ENCODE measurements at regions not wholly inside any gene's neighbourhood (a gene's known extent, or its start where the extent isn't known, plus 50 kb on each side); places are given as distances from the start of the nearest gene placed in this dataset.
A peak's percentile ranks its signal among the peaks of the same experiment; 100 is the strongest.
"Not testable (repeated sequence)": the region's sequence is repeated elsewhere in the genome, so short reads cannot be mapped to it uniquely, and the experiment has no call there.

DNA sequence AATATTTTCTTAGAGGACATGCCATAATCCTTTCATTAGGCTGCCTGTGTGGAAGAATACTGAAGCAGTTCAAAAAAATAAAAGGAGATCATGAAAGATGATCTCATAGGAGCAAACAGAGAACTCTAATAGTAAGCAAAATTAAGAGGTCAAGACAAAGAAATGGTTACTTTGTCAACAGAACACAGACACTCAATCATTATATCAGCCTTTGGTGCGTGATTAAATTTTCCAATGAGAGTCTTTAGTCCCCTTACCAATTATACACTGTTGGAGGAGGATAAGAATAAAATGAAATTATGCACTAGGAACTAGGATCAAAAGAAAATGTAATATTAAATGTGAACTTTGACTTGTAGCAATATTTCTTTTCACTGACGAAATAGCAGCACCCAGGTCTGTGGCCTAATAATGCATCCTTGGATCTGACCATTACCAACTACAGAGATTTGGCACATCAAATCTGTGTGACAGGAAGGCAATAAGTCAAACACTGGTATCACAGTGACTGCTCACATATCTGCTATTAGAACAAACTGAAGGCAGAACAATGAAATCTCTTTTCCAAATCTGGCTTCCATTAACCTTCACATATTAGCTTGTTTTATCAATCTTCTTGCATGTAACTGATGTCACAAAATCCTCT, 1812.9 kb downstream of the PLA2G4A start:
- H3K4me1 ChIP-seq (ENCODE audit: insufficient read depth): no peaks in the 10 kb centered on the region
- no peak for TF ChIP-seq EZH2phosphoT487 (IDR thresholded peaks at IDR 0.05; ENCODE audit: insufficient read depth, low read depth)
- no peak for TF ChIP-seq EZH2 (IDR thresholded peaks at IDR 0.05; ENCODE audit: insufficient read depth, poor library complexity, severe bottlenecking)
- H3K79me2 ChIP-seq (ENCODE audit: insufficient read depth): no peaks in the 10 kb centered on the region
- H3K4me2 ChIP-seq (ENCODE audit: unreplicated experiment): no peak overlapping the region
- no peaks in the 10 kb centered on the region for H3F3A ChIP-seq (ENCODE audit: insufficient read depth)
- in situ Hi-C loops (cut with MboI): no loop called here
- 17 to 21% methylated on average over 2 of the region's 2 CpGs for WGBS, 2 experiments (ENCODE audit: low coverage in 1 of 2, low lambda C conversion rate in 2 of 2, missing lambda C conversion rate in 2 of 2)
- H3K27me3 ChIP-seq (replicated peaks; ENCODE audit: insufficient read depth): no peaks in the 10 kb centered on the region
- H3K4me3 ChIP-seq: no peak overlapping the region
- H3K36me3 ChIP-seq (ENCODE audit: low read depth): no peaks in the 10 kb centered on the region
- DNase-seq: no peak
- H3K9me3 ChIP-seq (ENCODE audit: low read depth): no peaks in the 10 kb centered on the region
- H4K20me1 ChIP-seq (ENCODE audit: insufficient read depth): no peaks in the 10 kb centered on the region
- no peak overlapping the region for H3K9ac ChIP-seq
- H3K9me2 ChIP-seq (ENCODE audit: insufficient read depth): no peaks in the 10 kb centered on the region
- no peak overlapping the region for H2AFZ ChIP-seq
- H3K27ac ChIP-seq: no peak overlapping the region

DNA sequence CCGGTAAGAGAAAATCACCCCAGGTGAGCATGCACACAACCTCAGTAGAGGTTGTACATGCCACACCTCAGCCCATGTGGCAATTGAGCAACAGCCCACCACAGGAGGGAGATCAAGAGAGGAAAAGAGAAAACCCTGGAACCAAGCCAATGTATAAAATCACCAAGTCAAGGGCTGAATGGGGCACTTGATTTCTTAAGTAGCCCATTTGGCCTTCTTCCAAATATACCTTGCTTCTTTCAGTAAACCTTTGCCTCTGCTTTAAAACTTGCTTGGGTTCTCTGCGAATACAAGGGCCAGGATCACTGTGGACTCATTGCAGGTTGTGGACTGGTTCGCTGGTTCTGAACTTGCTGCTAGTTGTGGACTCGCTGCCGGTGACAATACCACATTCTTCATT, 1814.0 kb downstream of the PLA2G4A start:
- no peak for DNase-seq
- no peak overlapping the region for H3K9ac ChIP-seq
- 49 to 56% methylated on average over 5 of the region's 5 CpGs for WGBS, 2 experiments (ENCODE audit: low coverage in 1 of 2, low lambda C conversion rate in 2 of 2, missing lambda C conversion rate in 2 of 2)
- no peak overlapping the region for H3K4me2 ChIP-seq (ENCODE audit: unreplicated experiment)
- no peaks in the 10 kb centered on the region for H3K79me2 ChIP-seq (ENCODE audit: insufficient read depth)
- H4K20me1 ChIP-seq (ENCODE audit: insufficient read depth): no peaks in the 10 kb centered on the region
- H3K9me3 ChIP-seq (ENCODE audit: low read depth): no peaks in the 10 kb centered on the region
- H3K4me1 ChIP-seq (ENCODE audit: insufficient read depth): no peaks in the 10 kb centered on the region
- no peak overlapping the region for H3K4me3 ChIP-seq
- H3F3A ChIP-seq (ENCODE audit: insufficient read depth): no peaks in the 10 kb centered on the region
- H3K27ac ChIP-seq: no peak overlapping the region
- H3K27me3 ChIP-seq (replicated peaks; ENCODE audit: insufficient read depth): no peaks in the 10 kb centered on the region
- in situ Hi-C loops (cut with MboI): no loop called here
- TF ChIP-seq EZH2 (IDR thresholded peaks at IDR 0.05; ENCODE audit: insufficient read depth, poor library complexity, severe bottlenecking): no peak
- TF ChIP-seq EZH2phosphoT487 (IDR thresholded peaks at IDR 0.05; ENCODE audit: insufficient read depth, low read depth): no peak
- H2AFZ ChIP-seq: no peak overlapping the region
- H3K9me2 ChIP-seq (ENCODE audit: insufficient read depth): no peaks in the 10 kb centered on the region
- no peaks in the 10 kb centered on the region for H3K36me3 ChIP-seq (ENCODE audit: low read depth)

DNA sequence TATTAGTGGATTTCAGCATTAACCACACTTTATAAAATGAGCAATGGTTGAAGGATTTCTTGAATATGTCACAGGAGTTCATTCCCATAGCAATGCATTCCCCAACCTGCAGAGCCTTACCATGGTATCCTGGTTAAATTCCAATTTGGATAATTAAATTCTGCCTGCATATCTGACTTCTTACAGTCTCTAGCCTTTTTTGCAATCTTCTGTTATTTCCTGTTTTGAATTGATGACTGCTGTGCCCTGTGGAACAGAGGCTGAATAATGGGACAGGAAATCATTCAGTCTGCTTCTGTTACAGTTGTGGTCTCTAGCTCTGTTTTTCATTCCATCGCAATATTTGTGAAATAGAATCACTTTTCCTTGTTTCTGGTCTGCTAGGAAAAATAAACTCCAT, 1823.9 kb downstream of the PLA2G4A start:
- H4K20me1 ChIP-seq (ENCODE audit: insufficient read depth): no peaks in the 10 kb centered on the region
- no peaks in the 10 kb centered on the region for H3F3A ChIP-seq (ENCODE audit: insufficient read depth)
- H3K79me2 ChIP-seq (ENCODE audit: insufficient read depth): no peaks in the 10 kb centered on the region
- in situ Hi-C loops (cut with MboI): no loop called here
- H3K36me3 ChIP-seq (ENCODE audit: low read depth): no peaks in the 10 kb centered on the region
- no peak overlapping the region for H2AFZ ChIP-seq
- H3K4me2 ChIP-seq (ENCODE audit: unreplicated experiment): no peak overlapping the region
- no peak overlapping the region for H3K27ac ChIP-seq
- peak; percentile 29 for DNase-seq
- H3K4me3 ChIP-seq: no peak overlapping the region
- no peaks in the 10 kb centered on the region for H3K9me2 ChIP-seq (ENCODE audit: insufficient read depth)
- H3K9me3 ChIP-seq (ENCODE audit: low read depth): no peaks in the 10 kb centered on the region
- TF ChIP-seq EZH2 (IDR thresholded peaks at IDR 0.05; ENCODE audit: insufficient read depth, poor library complexity, severe bottlenecking): no peak
- TF ChIP-seq EZH2phosphoT487 (IDR thresholded peaks at IDR 0.05; ENCODE audit: insufficient read depth, low read depth): no peak
- 17 to 18% methylated on average over 1 of the region's 1 CpG for WGBS, 2 experiments (ENCODE audit: low coverage in 1 of 2, low lambda C conversion rate in 2 of 2, missing lambda C conversion rate in 2 of 2)
- H3K9ac ChIP-seq: no peak overlapping the region
- H3K4me1 ChIP-seq (ENCODE audit: insufficient read depth): no peaks in the 10 kb centered on the region
- H3K27me3 ChIP-seq (replicated peaks; ENCODE audit: insufficient read depth): no peaks in the 10 kb centered on the region

- H3F3A ChIP-seq (ENCODE audit: insufficient read depth); H3K27me3 ChIP-seq (replicated peaks; ENCODE audit: insufficient read depth); DNase-seq; H4K20me1 ChIP-seq (ENCODE audit: insufficient read depth); H3K27ac ChIP-seq; in situ Hi-C loops (cut with MboI); H2AFZ ChIP-seq; H3K9me3 ChIP-seq (ENCODE audit: low read depth); H3K4me3 ChIP-seq; H3K9ac ChIP-seq; H3K9me2 ChIP-seq (ENCODE audit: insufficient read depth); H3K4me1 ChIP-seq (ENCODE audit: insufficient read depth); H3K79me2 ChIP-seq (ENCODE audit: insufficient read depth); H3K36me3 ChIP-seq (ENCODE audit: low read depth); H3K4me2 ChIP-seq (ENCODE audit: unreplicated experiment): not testable (repeated sequence)
- WGBS, 2 experiments (ENCODE audit: low coverage in 1 of 2, low lambda C conversion rate in 2 of 2, missing lambda C conversion rate in 2 of 2): 45 to 48% methylated on average over 16 of the region's 16 CpGs
Measured at GRCh38 chr1:188655966-188656365, 1821.7 kb downstream of the BRINP3 start.

- Histone ChIP-seq H3K9me3 (ENCODE audit: low read depth) (peaks cover 5% of the 10 kb centered on the region), H3K4me1 (ENCODE audit: insufficient read depth) (no peaks in the 10 kb centered on the region), H3K9me2 (ENCODE audit: insufficient read depth) (no peaks in the 10 kb centered on the region), H3K9ac (no peak overlapping the region), H3K79me2 (ENCODE audit: insufficient read depth) (no peaks in the 10 kb centered on the region), H3K4me3 (no peak overlapping the region), H4K20me1 (ENCODE audit: insufficient read depth) (no peaks in the 10 kb centered on the region), H3K27me3 (replicated peaks; ENCODE audit: insufficient read depth) (no peaks in the 10 kb centered on the region), H3K36me3 (ENCODE audit: low read depth) (no peaks in the 10 kb centered on the region), H3K27ac (no peak overlapping the region), H3F3A (ENCODE audit: insufficient read depth) (no peaks in the 10 kb centered on the region), H3K4me2 (ENCODE audit: unreplicated experiment) (no peak overlapping the region), H2AFZ (no peak overlapping the region)
- DNase-seq: no peak
- in situ Hi-C loops (cut with MboI): no loop called here
- no peak for TF ChIP-seq EZH2 (IDR thresholded peaks at IDR 0.05; ENCODE audit: insufficient read depth, poor library complexity, severe bottlenecking)
- no peak for TF ChIP-seq EZH2phosphoT487 (IDR thresholded peaks at IDR 0.05; ENCODE audit: insufficient read depth, low read depth)
Measured at GRCh38 chr1:188660572-188660971, 1817.1 kb downstream of the BRINP3 start.
